ENCODE measurements at regions not wholly inside any gene's neighbourhood (a gene's known extent, or its start where the extent isn't known, plus 50 kb on each side); places are given as distances from the start of the nearest gene placed in this dataset.

GRCh38 chr13:100809129-100809390 is 134.5 kb upstream of the TMTC4 start:
- no peak for TF ChIP-seq SIN3A (IDR thresholded peaks at IDR 0.05; ENCODE audit: borderline replicate concordance, insufficient read depth, low read length)
- TF ChIP-seq TAF1 (IDR thresholded peaks at IDR 0.05; ENCODE audit: borderline replicate concordance, insufficient read depth, low read length): no peak
- TF ChIP-seq FOXP2 (optimal IDR thresholded peaks at IDR 0.05; ENCODE audit: borderline replicate concordance, extremely low read depth, extremely low read length, insufficient read depth): no peak
- no peak for TF ChIP-seq REST (IDR thresholded peaks at IDR 0.05; ENCODE audit: insufficient read depth in 1 of 2, low read depth in 2 of 2, low read length in 2 of 2)
- no peak for TF ChIP-seq POLR2AphosphoS5 (IDR thresholded peaks at IDR 0.05; ENCODE audit: low read depth, low read length)

- TF ChIP-seq FOXP2 (optimal IDR thresholded peaks at IDR 0.05; ENCODE audit: borderline replicate concordance, extremely low read depth, extremely low read length, insufficient read depth) (no peak), TAF1 (IDR thresholded peaks at IDR 0.05; ENCODE audit: borderline replicate concordance, insufficient read depth, low read length) (no peak), POLR2AphosphoS5 (IDR thresholded peaks at IDR 0.05; ENCODE audit: low read depth, low read length) (no peak), REST (IDR thresholded peaks at IDR 0.05; ENCODE audit: insufficient read depth in 1 of 2, low read depth in 2 of 2, low read length in 2 of 2) (no peak), SIN3A (IDR thresholded peaks at IDR 0.05; ENCODE audit: borderline replicate concordance, insufficient read depth, low read length) (no peak)
These were observed 133.9 kb upstream of the TMTC4 start for GRCh38 chr13:100808330-100809128.

- TF ChIP-seq TAF1 (IDR thresholded peaks at IDR 0.05; ENCODE audit: borderline replicate concordance, insufficient read depth, low read length) (no peak), REST (IDR thresholded peaks at IDR 0.05; ENCODE audit: insufficient read depth in 1 of 2, low read depth in 2 of 2, low read length in 2 of 2) (no peak), SIN3A (IDR thresholded peaks at IDR 0.05; ENCODE audit: borderline replicate concordance, insufficient read depth, low read length) (no peak), FOXP2 (optimal IDR thresholded peaks at IDR 0.05; ENCODE audit: borderline replicate concordance, extremely low read depth, extremely low read length, insufficient read depth) (no peak), POLR2AphosphoS5 (IDR thresholded peaks at IDR 0.05; ENCODE audit: low read depth, low read length) (no peak)
These were observed 128.5 kb upstream of the TMTC4 start for GRCh38 chr13:100803091-100803490.

GRCh38 chr13:100800283-100800875 is 125.8 kb upstream of the TMTC4 start:
- TF ChIP-seq POLR2AphosphoS5 (IDR thresholded peaks at IDR 0.05; ENCODE audit: low read depth, low read length) (no peak), REST (IDR thresholded peaks at IDR 0.05; ENCODE audit: insufficient read depth in 1 of 2, low read depth in 2 of 2, low read length in 2 of 2) (no peak), FOXP2 (optimal IDR thresholded peaks at IDR 0.05; ENCODE audit: borderline replicate concordance, extremely low read depth, extremely low read length, insufficient read depth) (no peak), TAF1 (IDR thresholded peaks at IDR 0.05; ENCODE audit: borderline replicate concordance, insufficient read depth, low read length) (no peak), SIN3A (IDR thresholded peaks at IDR 0.05; ENCODE audit: borderline replicate concordance, insufficient read depth, low read length) (no peak)

All from PFSK-1 (cell line).